IPS-18a (cell line): ENCODE measurements at regions not wholly inside any gene's neighbourhood (a gene's known extent, or its start where the extent isn't known, plus 50 kb on each side); places are given as distances from the start of the nearest gene placed in this dataset.

ENCODE experiments used
- H3K27ac ChIP-seq: one replicate; pipeline ENCODE4 v1.5.1; 2013; ENCODE audit warnings: low read length
- H3K27me3 ChIP-seq: one replicate; pipeline ENCODE4 v1.6.1; 2013; ENCODE audit warnings: mild to moderate bottlenecking, low read length; ENCODE audit not compliant: control insufficient read depth, insufficient read depth
- H3K36me3 ChIP-seq: one replicate; pipeline ENCODE4 v1.6.1; 2013; ENCODE audit warnings: low read depth, low read length; ENCODE audit not compliant: control insufficient read depth
- H3K4me1 ChIP-seq: one replicate; pipeline ENCODE4 v1.6.1; 2013; ENCODE audit warnings: low read depth, low read length; ENCODE audit not compliant: control insufficient read depth
- H3K4me3 ChIP-seq: one replicate; pipeline ENCODE4 v1.5.1; 2013; ENCODE audit warnings: low read length
- H3K9ac ChIP-seq: one replicate; pipeline ENCODE4 v1.6.1; 2013; ENCODE audit warnings: mild to moderate bottlenecking, low read length, moderate library complexity
- H3K9me3 ChIP-seq: one replicate; pipeline ENCODE4 v1.6.1; 2013; ENCODE audit warnings: low read depth, low read length; ENCODE audit not compliant: control insufficient read depth

- Histone ChIP-seq H3K4me1 (no peaks in the 10 kb centered on the region), H3K36me3 (no peaks in the 10 kb centered on the region)
Observed at GRCh38 chr13:87872813-87873212, 201.6 kb downstream of the SLITRK5 start.

GRCh38 chr13:87877477-87877876, 206.3 kb downstream of the SLITRK5 start:
- Histone ChIP-seq H3K9ac (no peak overlapping the region), H3K36me3 (no peaks in the 10 kb centered on the region), H3K9me3 (no peaks in the 10 kb centered on the region), H3K4me1 (no peaks in the 10 kb centered on the region), H3K27ac (no peak overlapping the region), H3K27me3 (no peaks in the 10 kb centered on the region), H3K4me3 (no peak overlapping the region)

More at GRCh38 chr13:87872813-87873212, 201.6 kb downstream of the SLITRK5 start:
- Histone ChIP-seq H3K9me3 (no peaks in the 10 kb centered on the region), H3K9ac (no peak overlapping the region), H3K4me3 (no peak overlapping the region), H3K27ac (no peak overlapping the region), H3K27me3 (no peaks in the 10 kb centered on the region)

GRCh38 chr13:87878706-87879105, 207.5 kb downstream of the SLITRK5 start:
- no peak overlapping the region for H3K4me3 ChIP-seq
- H3K27ac ChIP-seq, result no peak overlapping the region
- H3K4me1 ChIP-seq, result no peaks in the 10 kb centered on the region
- H3K9ac ChIP-seq, result no peak overlapping the region
- H3K9me3 ChIP-seq, result no peaks in the 10 kb centered on the region
- no peaks in the 10 kb centered on the region for H3K27me3 ChIP-seq
- H3K36me3 ChIP-seq, result no peaks in the 10 kb centered on the region

GRCh38 chr13:87884884-87885283, 213.7 kb downstream of the SLITRK5 start:
- no peaks in the 10 kb centered on the region for H3K4me1 ChIP-seq
- no peaks in the 10 kb centered on the region for H3K27me3 ChIP-seq
- no peaks in the 10 kb centered on the region for H3K9me3 ChIP-seq
- no peak overlapping the region for H3K9ac ChIP-seq
- no peaks in the 10 kb centered on the region for H3K36me3 ChIP-seq
- H3K4me3 ChIP-seq, result no peak overlapping the region
- no peak overlapping the region for H3K27ac ChIP-seq

- Histone ChIP-seq H3K4me1 (no peaks in the 10 kb centered on the region), H3K9ac (no peak overlapping the region), H3K9me3 (no peaks in the 10 kb centered on the region)
Observed at GRCh38 chr13:87887459-87888123, 216.4 kb downstream of the SLITRK5 start.

DNA sequence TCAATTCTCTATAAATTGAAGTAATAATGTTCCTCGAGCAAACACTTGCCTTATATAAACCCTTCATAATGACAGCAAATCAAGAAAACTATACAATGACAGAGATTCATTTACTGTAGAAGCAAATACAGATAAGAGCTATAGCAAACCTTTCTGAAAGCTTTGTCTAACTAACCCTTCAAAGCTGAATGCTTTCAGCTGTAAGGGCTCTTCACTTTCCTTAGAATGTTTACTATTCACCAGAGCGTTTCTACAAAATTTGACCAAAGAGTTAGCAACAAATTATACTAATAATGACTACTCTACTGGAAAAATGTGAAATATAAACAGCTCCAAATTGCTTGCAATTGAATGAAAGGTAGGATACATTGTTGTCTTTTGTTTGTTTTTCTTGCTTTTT, 218.1 kb downstream of the SLITRK5 start:
- Histone ChIP-seq H3K9me3 (no peaks in the 10 kb centered on the region), H3K4me3 (no peak overlapping the region), H3K4me1 (no peaks in the 10 kb centered on the region), H3K27ac (no peak overlapping the region), H3K9ac (no peak overlapping the region), H3K27me3 (no peaks in the 10 kb centered on the region), H3K36me3 (no peaks in the 10 kb centered on the region)

More at GRCh38 chr13:87887459-87888123, 216.4 kb downstream of the SLITRK5 start:
- Histone ChIP-seq H3K27ac (no peak overlapping the region), H3K36me3 (no peaks in the 10 kb centered on the region), H3K4me3 (no peak overlapping the region), H3K27me3 (no peaks in the 10 kb centered on the region)

DNA sequence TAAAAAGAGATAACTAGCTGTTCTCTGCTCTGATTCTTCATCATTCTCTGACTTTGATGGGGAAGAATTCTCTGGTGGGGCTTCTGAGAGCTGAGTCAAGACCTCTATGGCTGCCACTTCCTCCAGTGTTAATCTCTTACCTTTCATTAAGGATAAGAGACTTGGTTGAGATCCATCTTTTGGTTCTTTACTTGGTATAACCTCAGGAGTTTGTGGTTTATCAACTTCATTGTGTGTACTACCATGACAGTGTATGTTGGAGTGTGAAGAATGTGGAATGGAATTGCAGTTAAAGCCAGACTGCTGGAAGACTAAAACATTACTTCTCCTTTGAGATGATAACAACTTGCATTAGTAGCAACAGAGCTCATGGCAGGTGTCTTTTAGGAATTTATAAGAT, 222.0 kb downstream of the SLITRK5 start:
- H3K36me3 ChIP-seq, result no peaks in the 10 kb centered on the region
- H3K9me3 ChIP-seq, result no peaks in the 10 kb centered on the region
- H3K27me3 ChIP-seq, result no peaks in the 10 kb centered on the region
- no peaks in the 10 kb centered on the region for H3K4me1 ChIP-seq
- H3K9ac ChIP-seq, result no peak overlapping the region
- no peak overlapping the region for H3K4me3 ChIP-seq
- no peak overlapping the region for H3K27ac ChIP-seq

DNA sequence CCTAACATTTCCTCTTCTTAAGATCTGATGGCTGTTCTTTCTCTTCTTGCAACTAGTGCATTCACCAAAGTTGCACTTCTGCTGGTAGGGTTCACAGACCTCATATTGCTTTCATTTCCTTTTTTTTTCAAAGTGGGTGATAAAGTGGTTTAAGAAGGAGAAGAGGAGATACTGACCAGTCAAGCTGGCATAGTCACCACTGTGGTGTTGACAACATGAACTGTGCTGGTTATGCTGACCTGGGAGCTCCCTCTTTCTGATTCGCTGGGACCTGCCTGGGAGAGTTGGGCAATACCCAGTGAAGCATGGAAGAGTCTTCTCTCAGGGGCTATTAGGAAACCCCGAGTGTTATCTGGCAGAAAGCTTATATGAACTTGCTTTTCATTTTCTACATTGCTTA, 222.9 kb downstream of the SLITRK5 start:
- H3K27me3 ChIP-seq, result no peaks in the 10 kb centered on the region
- no peaks in the 10 kb centered on the region for H3K36me3 ChIP-seq
- H3K4me3 ChIP-seq, result no peak overlapping the region
- no peaks in the 10 kb centered on the region for H3K4me1 ChIP-seq
- H3K27ac ChIP-seq, result no peak overlapping the region
- H3K9ac ChIP-seq, result no peak overlapping the region
- H3K9me3 ChIP-seq, result no peaks in the 10 kb centered on the region

GRCh38 chr13:87903553-87903952, 232.4 kb downstream of the SLITRK5 start:
- Histone ChIP-seq H3K36me3 (no peaks in the 10 kb centered on the region), H3K27ac (no peak overlapping the region), H3K9me3 (no peaks in the 10 kb centered on the region), H3K9ac (no peak overlapping the region), H3K4me3 (no peak overlapping the region), H3K4me1 (no peaks in the 10 kb centered on the region), H3K27me3 (no peaks in the 10 kb centered on the region)

DNA sequence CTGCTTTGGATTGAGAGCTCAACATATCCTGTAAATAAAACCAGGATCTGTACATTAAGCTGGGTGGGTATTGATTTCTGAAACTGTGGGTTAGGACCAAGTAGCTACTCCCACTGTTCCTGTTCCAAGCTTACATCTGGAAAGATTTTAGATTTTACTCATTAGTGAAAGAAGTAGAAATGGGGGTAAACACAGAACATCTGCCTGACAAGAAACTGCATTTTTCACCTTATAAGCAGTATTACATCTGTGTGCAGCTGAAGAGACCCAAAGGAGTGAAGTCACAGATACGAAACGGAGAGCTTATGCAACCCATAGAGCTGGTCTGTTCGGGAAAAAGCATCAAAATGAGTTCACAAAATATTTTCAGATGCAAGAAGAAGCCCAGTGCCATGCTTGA, 235.2 kb downstream of the SLITRK5 start:
- H3K36me3 ChIP-seq, result no peaks in the 10 kb centered on the region

DNA sequence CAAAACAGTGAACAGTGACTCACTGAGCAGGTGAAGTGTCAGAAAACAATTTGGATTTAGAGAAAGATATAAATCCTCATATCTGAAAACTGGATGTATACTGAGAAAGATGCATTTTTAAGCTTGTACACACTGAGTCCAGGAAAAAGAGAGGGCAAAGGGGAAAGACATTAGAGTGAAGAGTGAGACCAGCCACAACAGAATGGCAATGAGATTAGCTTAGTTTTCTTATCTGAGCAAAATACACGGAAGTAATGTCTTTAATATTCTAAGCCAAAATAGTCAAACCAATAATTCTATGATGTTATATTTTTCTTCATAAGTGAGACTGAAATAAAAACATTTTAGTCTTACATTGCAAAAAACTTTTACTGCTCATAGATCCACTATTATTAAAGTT, 236.0 kb downstream of the SLITRK5 start:
- no peak overlapping the region for H3K9ac ChIP-seq
- no peaks in the 10 kb centered on the region for H3K4me1 ChIP-seq
- no peaks in the 10 kb centered on the region for H3K36me3 ChIP-seq
- H3K4me3 ChIP-seq, result no peak overlapping the region
- no peak overlapping the region for H3K27ac ChIP-seq
- no peaks in the 10 kb centered on the region for H3K9me3 ChIP-seq
- H3K27me3 ChIP-seq, result no peaks in the 10 kb centered on the region

More for the DNA sequence above, 235.2 kb downstream of the SLITRK5 start:
- Histone ChIP-seq H3K4me1 (no peaks in the 10 kb centered on the region), H3K4me3 (no peak overlapping the region), H3K9ac (no peak overlapping the region), H3K27me3 (no peaks in the 10 kb centered on the region), H3K9me3 (no peaks in the 10 kb centered on the region), H3K27ac (no peak overlapping the region)

DNA sequence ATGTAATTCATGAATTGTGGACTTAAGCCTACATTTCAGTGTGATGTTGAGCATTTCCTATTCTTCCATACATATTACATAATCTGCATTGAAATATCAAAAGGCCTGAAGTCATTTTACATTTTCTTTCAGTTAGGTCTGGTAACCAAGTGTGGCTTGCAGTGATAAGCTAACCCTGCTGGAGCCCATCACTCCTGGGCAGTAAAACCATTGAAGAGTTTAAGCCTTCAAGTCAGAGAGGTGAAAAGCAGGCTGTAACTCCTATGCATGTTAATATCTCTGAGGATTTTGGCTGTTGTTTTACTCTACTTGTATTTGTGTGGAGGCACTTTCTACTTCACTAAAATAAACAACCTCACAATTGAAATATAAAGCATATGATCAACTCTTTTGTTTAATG, 248.8 kb downstream of the SLITRK5 start:
- peaks cover 7% of the 10 kb centered on the region for H3K4me1 ChIP-seq
- no peak overlapping the region for H3K9ac ChIP-seq
- no peaks in the 10 kb centered on the region for H3K36me3 ChIP-seq
- H3K27me3 ChIP-seq, result no peaks in the 10 kb centered on the region
- H3K4me3 ChIP-seq, result no peak overlapping the region
- H3K27ac ChIP-seq, result no peak overlapping the region
- H3K9me3 ChIP-seq, result no peaks in the 10 kb centered on the region
